SU-DHL-6 (cell line): ENCODE measurements at regions not wholly inside any gene's neighbourhood (a gene's known extent, or its start where the extent isn't known, plus 50 kb on each side); places are given as distances from the start of the nearest gene placed in this dataset.

Experiments
- H2AFZ ChIP-seq: fragments of 200-600 bp; sonication (generic); 2 replicates; pipeline ENCODE4 v1.6.1; 2014; ENCODE audit warnings: low read depth, mild to moderate bottlenecking, moderate library complexity, mixed read lengths, antibody characterized with exemption, low read length; ENCODE audit not compliant: severe bottlenecking
- H3F3A ChIP-seq: fragments of 200-600 bp; shearing (Covaris generic); 2 replicates; pipeline ENCODE4 v1.6.0; 2016; ENCODE audit warnings: antibody characterized with exemption, mild to moderate bottlenecking; ENCODE audit not compliant: insufficient read depth
- H3K27ac ChIP-seq: fragments of 200-600 bp; sonication (generic); 2 replicates; pipeline ENCODE4 v1.5.1; 2016; ENCODE audit warnings: low read depth, mild to moderate bottlenecking, low read length, moderate library complexity, mixed read lengths
- H3K27me3 ChIP-seq: fragments of 200-600 bp; sonication (generic), shearing (Covaris generic); 2 replicates; pipeline ENCODE4 v1.6.0; 2014; ENCODE audit warnings: mild to moderate bottlenecking, low read length
- H3K36me3 ChIP-seq: fragments of 200-600 bp; sonication (generic); 2 replicates; pipeline ENCODE4 v1.6.1; 2014; ENCODE audit warnings: mild to moderate bottlenecking, low read length, mixed read lengths
- H3K4me2 ChIP-seq: fragments of 300-600, 200-600 bp; shearing (Covaris generic), sonication (generic); 2 replicates; pipeline ENCODE4 v1.6.0; 2014; ENCODE audit warnings: low read length, low read depth, mild to moderate bottlenecking; ENCODE audit not compliant: poor library complexity, severe bottlenecking
- H3K4me3 ChIP-seq: fragments of 200-600 bp; sonication (generic); 2 replicates; pipeline ENCODE4 v1.5.1; 2014; ENCODE audit warnings: antibody characterized with exemption, low read length, mild to moderate bottlenecking, mixed read lengths; ENCODE audit not compliant: insufficient read depth, poor library complexity, severe bottlenecking
- H3K79me2 ChIP-seq: fragments of 200-600 bp; sonication (generic); 2 replicates; pipeline ENCODE4 v1.6.1; 2014; ENCODE audit warnings: mild to moderate bottlenecking, low read length, moderate library complexity; ENCODE audit not compliant: insufficient read depth
- H3K9ac ChIP-seq: fragments of 200-600 bp; sonication (generic); 2 replicates; pipeline ENCODE4 v1.7.0; 2014; ENCODE audit warnings: mild to moderate bottlenecking, low read length
- H3K9me2 ChIP-seq: fragments of 200-600 bp; sonication (generic); replicated peaks from 2 replicates; pipeline ENCODE4 v1.6.1; 2014; ENCODE audit warnings: low read length; ENCODE audit not compliant: insufficient read depth
- H3K9me3 ChIP-seq: fragments of 200-600 bp; sonication (generic); 2 replicates; pipeline ENCODE4 v1.6.1; 2014; ENCODE audit warnings: low read length, mixed read lengths; ENCODE audit not compliant: insufficient read depth
- H4K20me1 ChIP-seq: fragments of 200-600 bp; sonication (generic); 2 replicates; pipeline ENCODE4 v1.6.1; 2014; ENCODE audit warnings: low read depth, mild to moderate bottlenecking, antibody characterized with exemption, low read length, moderate library complexity, mixed read lengths
- CTCF ChIP-seq: fragments of 200-600 bp; sonication (generic); IDR thresholded peaks from one replicate; pipeline ENCODE4 v1.5.1; 2017; ENCODE audit warnings: antibody characterized with exemption, mild to moderate bottlenecking, low read length, moderate library complexity; ENCODE audit not compliant: insufficient read depth, poor library complexity, severe bottlenecking
- EZH2phosphoT487 ChIP-seq: fragments of 200-600 bp; sonication (generic), shearing (Covaris generic); conservative IDR thresholded peaks from 2 replicates; pipeline ENCODE4 v1.6.1; 2018; ENCODE audit warnings: mild to moderate bottlenecking, antibody characterized with exemption, low read length, moderate library complexity, mixed read lengths

DNA sequence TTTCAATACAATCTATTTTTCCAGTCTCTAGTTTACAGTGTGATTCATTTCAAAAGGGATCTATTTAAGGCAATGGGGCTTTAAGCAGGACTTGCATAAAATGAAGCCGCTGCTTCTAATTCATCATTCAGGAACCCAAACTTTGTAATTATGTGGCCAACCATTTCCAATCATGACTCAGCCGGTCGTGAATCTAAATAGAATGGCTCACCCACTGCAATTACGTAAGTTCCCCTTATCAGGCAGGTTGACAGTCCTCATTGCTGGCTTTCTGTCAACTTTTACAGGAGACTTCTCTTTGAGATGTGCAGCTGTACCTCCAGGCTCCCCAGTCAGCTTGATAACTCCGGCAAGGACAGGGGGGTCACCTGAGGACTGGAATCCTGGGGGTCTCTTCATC, 152.8 kb upstream of the DAP start:
- H3K4me3 ChIP-seq, result no peak overlapping the region
- H3K27ac ChIP-seq, result no peak overlapping the region
- TF ChIP-seq EZH2phosphoT487 (no peak), CTCF (no peak)
- H3K27me3 ChIP-seq, result 0 out of 2 replicates have a peak, but pooled peaks cover 2% of the 10 kb centered on the region
- no peaks in the 10 kb centered on the region for H3K79me2 ChIP-seq
- no peaks in the 10 kb centered on the region for H3K36me3 ChIP-seq
- H3K9me3 ChIP-seq, result no peaks in the 10 kb centered on the region
- no peak overlapping the region for H2AFZ ChIP-seq
- H4K20me1 ChIP-seq, result no peaks in the 10 kb centered on the region
- H3K9me2 ChIP-seq, result no peaks in the 10 kb centered on the region
- H3K4me2 ChIP-seq, result no peak overlapping the region
- no peaks in the 10 kb centered on the region for H3F3A ChIP-seq
- H3K9ac ChIP-seq, result no peak overlapping the region

DNA sequence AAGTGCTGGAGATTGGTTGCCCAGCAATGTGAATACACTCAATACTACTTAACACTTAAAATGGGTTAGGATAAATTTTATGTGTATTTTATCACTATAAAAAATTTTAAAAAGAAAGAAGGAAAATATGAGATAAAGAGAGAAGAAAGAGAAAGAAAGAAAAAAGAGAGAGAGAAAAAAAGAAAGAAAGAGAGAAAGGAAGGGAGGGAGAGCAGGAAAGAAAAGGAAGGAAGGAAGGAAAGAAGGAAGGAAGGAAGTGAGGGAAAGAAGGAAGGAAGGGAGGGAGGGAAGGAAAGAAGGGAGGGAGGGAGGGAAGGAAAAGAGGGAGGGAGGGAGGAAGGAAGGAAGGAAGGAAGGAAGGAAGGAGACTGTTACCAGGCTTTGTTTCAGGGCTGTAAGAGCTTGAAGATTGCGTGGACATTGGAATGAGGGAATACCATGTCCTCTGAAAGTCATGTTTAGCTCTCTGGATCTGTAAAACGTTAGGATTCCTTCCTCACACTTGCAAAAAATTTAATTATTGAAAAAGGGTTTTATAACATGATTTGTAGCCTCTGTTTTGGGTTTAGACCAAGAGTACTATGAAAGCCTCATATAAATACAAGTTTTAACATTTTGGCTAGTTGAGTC, 152.3 kb upstream of the DAP start:
- H3K4me3 ChIP-seq, result no peak overlapping the region
- no peak overlapping the region for H3K4me2 ChIP-seq
- no peaks in the 10 kb centered on the region for H4K20me1 ChIP-seq
- H3F3A ChIP-seq, result no peaks in the 10 kb centered on the region
- no peaks in the 10 kb centered on the region for H3K36me3 ChIP-seq
- H3K27me3 ChIP-seq, result 0 out of 2 replicates have a peak, but pooled peaks cover 3% of the 10 kb centered on the region
- H3K9ac ChIP-seq, result no peak overlapping the region
- H3K27ac ChIP-seq, result no peak overlapping the region
- no peaks in the 10 kb centered on the region for H3K9me2 ChIP-seq
- H3K9me3 ChIP-seq, result no peaks in the 10 kb centered on the region
- TF ChIP-seq EZH2phosphoT487 (no peak), CTCF (no peak)
- no peaks in the 10 kb centered on the region for H3K79me2 ChIP-seq
- H2AFZ ChIP-seq, result no peak overlapping the region

- Histone ChIP-seq H3K4me3 (no peak overlapping the region), H2AFZ (no peak overlapping the region), H3K27ac (no peak overlapping the region), H3K36me3 (no peaks in the 10 kb centered on the region), H3K27me3 (0 out of 2 replicates have a peak, but pooled peaks cover 3% of the 10 kb centered on the region), H3K9ac (no peak overlapping the region), H3K79me2 (no peaks in the 10 kb centered on the region), H3K9me3 (no peaks in the 10 kb centered on the region), H4K20me1 (no peaks in the 10 kb centered on the region), H3K9me2 (no peaks in the 10 kb centered on the region), H3F3A (no peaks in the 10 kb centered on the region), H3K4me2 (no peak overlapping the region)
- TF ChIP-seq EZH2phosphoT487 (no peak), CTCF (no peak)
Measured at GRCh38 chr5:10912435-10912834, 151.4 kb upstream of the DAP start.
